ENCODE measurements at regions not wholly inside any gene's neighbourhood (a gene's known extent, or its start where the extent isn't known, plus 50 kb on each side); places are given as distances from the start of the nearest gene placed in this dataset.

- TF ChIP-seq CTCF (conservative IDR thresholded peaks at IDR 0.05 in 1 of 2, IDR thresholded peaks at IDR 0.05 in 1 of 2; ENCODE audit: extremely low read depth in 1 of 2, insufficient read depth in 1 of 2, low read depth in 1 of 2, low read length in 2 of 2): no peak
- TF ChIP-seq EZH2 (IDR thresholded peaks at IDR 0.05; ENCODE audit: borderline replicate concordance, low read length): no peak
Observed at GRCh38 chr5:174223355-174223754, 177.8 kb downstream of the NSG2 start.

Measured in mammary epithelial cell (primary cell).